ENCODE measurements at regions not wholly inside any gene's neighbourhood (a gene's known extent, or its start where the extent isn't known, plus 50 kb on each side); places are given as distances from the start of the nearest gene placed in this dataset.

GRCh38 chr10:62534031-62534430, 159.9 kb downstream of the ZNF365 start:
- Histone ChIP-seq H3K4me3 (ENCODE audit: low read depth in 1 of 2, low read length in 1 of 2) (no peak overlapping the region), H3K27ac (no peak overlapping the region), H3K4me1 (ENCODE audit: control insufficient read depth in 1 of 2, insufficient read depth in 1 of 2, low read depth in 1 of 2, low read length in 1 of 2) (no peaks in the 10 kb centered on the region), H3K27me3 (no peaks in the 10 kb centered on the region), H3K36me3 (no peaks in the 10 kb centered on the region), H3K9me3 (no peaks in the 10 kb centered on the region)
- TF ChIP-seq CTCF (IDR thresholded peaks at IDR 0.05): no peak

- H3K36me3 ChIP-seq: no peaks in the 10 kb centered on the region
- H3K9me3 ChIP-seq: no peaks in the 10 kb centered on the region
- no peak for TF ChIP-seq CTCF (IDR thresholded peaks at IDR 0.05)
- H3K27me3 ChIP-seq: no peaks in the 10 kb centered on the region
- no peaks in the 10 kb centered on the region for H3K4me1 ChIP-seq (ENCODE audit: control insufficient read depth in 1 of 2, insufficient read depth in 1 of 2, low read depth in 1 of 2, low read length in 1 of 2)
- H3K27ac ChIP-seq: no peak overlapping the region
- no peak overlapping the region for H3K4me3 ChIP-seq (ENCODE audit: low read depth in 1 of 2, low read length in 1 of 2)
Measured at GRCh38 chr10:62538606-62539005, 164.4 kb downstream of the ZNF365 start.

- H3K4me3 ChIP-seq (ENCODE audit: low read depth in 1 of 2, low read length in 1 of 2): no peak overlapping the region
- no peak overlapping the region for H3K27ac ChIP-seq
- no peaks in the 10 kb centered on the region for H3K36me3 ChIP-seq
- H3K4me1 ChIP-seq (ENCODE audit: control insufficient read depth in 1 of 2, insufficient read depth in 1 of 2, low read depth in 1 of 2, low read length in 1 of 2): no peaks in the 10 kb centered on the region
- no peaks in the 10 kb centered on the region for H3K27me3 ChIP-seq
- no peak for TF ChIP-seq CTCF (IDR thresholded peaks at IDR 0.05)
- H3K9me3 ChIP-seq: no peaks in the 10 kb centered on the region
Measured at GRCh38 chr10:62540389-62540788, 166.2 kb downstream of the ZNF365 start.

- no peak overlapping the region for H3K4me3 ChIP-seq (ENCODE audit: low read depth in 1 of 2, low read length in 1 of 2)
- no peak overlapping the region for H3K27ac ChIP-seq
- TF ChIP-seq CTCF (IDR thresholded peaks at IDR 0.05): no peak
- H3K36me3 ChIP-seq: no peaks in the 10 kb centered on the region
- H3K27me3 ChIP-seq: no peaks in the 10 kb centered on the region
- no peaks in the 10 kb centered on the region for H3K9me3 ChIP-seq
- no peaks in the 10 kb centered on the region for H3K4me1 ChIP-seq (ENCODE audit: control insufficient read depth in 1 of 2, insufficient read depth in 1 of 2, low read depth in 1 of 2, low read length in 1 of 2)
Measured at GRCh38 chr10:62541811-62542210, 167.6 kb downstream of the ZNF365 start.

- Histone ChIP-seq H3K27me3 (no peaks in the 10 kb centered on the region), H3K27ac (no peak overlapping the region), H3K4me3 (ENCODE audit: low read depth in 1 of 2, low read length in 1 of 2) (no peak overlapping the region), H3K36me3 (no peaks in the 10 kb centered on the region), H3K4me1 (ENCODE audit: control insufficient read depth in 1 of 2, insufficient read depth in 1 of 2, low read depth in 1 of 2, low read length in 1 of 2) (no peaks in the 10 kb centered on the region), H3K9me3 (no peaks in the 10 kb centered on the region)
- TF ChIP-seq CTCF (IDR thresholded peaks at IDR 0.05): no peak
Measured at GRCh38 chr10:62543571-62544355, 169.6 kb downstream of the ZNF365 start.

Measured in neutrophil (primary cell).